ENCODE measurements at regions not wholly inside any gene's neighbourhood (a gene's known extent, or its start where the extent isn't known, plus 50 kb on each side); places are given as distances from the start of the nearest gene placed in this dataset.

GRCh38 chr6:91477688-91478087, 890.8 kb upstream of the MAP3K7 start:
- DNase-seq = no peak
- no peak overlapping the region for H3K4me3 ChIP-seq
- H3K9me3 ChIP-seq = no peaks in the 10 kb centered on the region
- intact Hi-C loops (cut with DNase I, micrococcal nuclease) = no loop called here
- TF ChIP-seq, protein P1, sequence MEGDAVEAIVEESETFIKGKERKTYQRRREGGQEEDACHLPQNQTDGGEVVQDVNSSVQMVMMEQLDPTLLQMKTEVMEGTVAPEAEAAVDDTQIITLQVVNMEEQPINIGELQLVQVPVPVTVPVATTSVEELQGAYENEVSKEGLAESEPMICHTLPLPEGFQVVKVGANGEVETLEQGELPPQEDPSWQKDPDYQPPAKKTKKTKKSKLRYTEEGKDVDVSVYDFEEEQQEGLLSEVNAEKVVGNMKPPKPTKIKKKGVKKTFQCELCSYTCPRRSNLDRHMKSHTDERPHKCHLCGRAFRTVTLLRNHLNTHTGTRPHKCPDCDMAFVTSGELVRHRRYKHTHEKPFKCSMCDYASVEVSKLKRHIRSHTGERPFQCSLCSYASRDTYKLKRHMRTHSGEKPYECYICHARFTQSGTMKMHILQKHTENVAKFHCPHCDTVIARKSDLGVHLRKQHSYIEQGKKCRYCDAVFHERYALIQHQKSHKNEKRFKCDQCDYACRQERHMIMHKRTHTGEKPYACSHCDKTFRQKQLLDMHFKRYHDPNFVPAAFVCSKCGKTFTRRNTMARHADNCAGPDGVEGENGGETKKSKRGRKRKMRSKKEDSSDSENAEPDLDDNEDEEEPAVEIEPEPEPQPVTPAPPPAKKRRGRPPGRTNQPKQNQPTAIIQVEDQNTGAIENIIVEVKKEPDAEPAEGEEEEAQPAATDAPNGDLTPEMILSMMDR (IDR thresholded peaks at IDR 0.05) = no peak
- ATAC-seq = no peak
- no peaks in the 10 kb centered on the region for H3K36me3 ChIP-seq (ENCODE audit: low read depth)
- H3K4me1 ChIP-seq (ENCODE audit: low read depth) = peaks cover 11% of the 10 kb centered on the region

DNA sequence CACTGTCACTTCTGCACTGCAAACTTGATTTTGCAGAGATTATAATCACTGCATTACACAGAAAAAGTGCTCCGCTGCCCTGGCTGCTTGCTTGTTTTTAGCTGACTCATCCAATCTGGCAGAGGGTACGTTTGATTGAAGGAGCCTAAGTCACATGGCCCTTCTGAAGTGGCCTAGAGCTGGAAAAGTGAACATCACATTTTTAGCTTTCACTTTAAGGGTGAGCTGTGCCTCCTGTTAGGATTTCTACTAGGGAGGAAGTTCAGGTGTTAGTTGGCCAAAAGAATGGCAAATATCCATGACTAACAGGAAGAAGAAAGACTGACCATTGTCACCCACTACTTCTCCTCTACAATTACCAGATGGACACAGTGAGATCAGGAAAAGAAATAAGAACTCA, 889.1 kb upstream of the MAP3K7 start:
- no peaks in the 10 kb centered on the region for H3K36me3 ChIP-seq (ENCODE audit: low read depth)
- ATAC-seq (peak; percentile 87), DNase-seq (peak in 1 of 3 donors; percentile 25)
- H3K9me3 ChIP-seq = no peaks in the 10 kb centered on the region
- intact Hi-C loops (cut with DNase I, micrococcal nuclease) = no loop called here
- TF ChIP-seq, protein P1 (IDR thresholded peaks at IDR 0.05) = no peak
- no peak overlapping the region for H3K4me3 ChIP-seq
- peaks cover 8% of the 10 kb centered on the region for H3K4me1 ChIP-seq (ENCODE audit: low read depth)

GRCh38 chr6:91465393-91465792, 878.5 kb upstream of the MAP3K7 start:
- Histone ChIP-seq H3K9me3 (no peaks in the 10 kb centered on the region), H3K4me1 (ENCODE audit: low read depth) (no peaks in the 10 kb centered on the region), H3K4me3 (no peak overlapping the region), H3K36me3 (ENCODE audit: low read depth) (no peaks in the 10 kb centered on the region)
- ATAC-seq (no peak), DNase-seq (no peak)
- TF ChIP-seq, protein P1 (IDR thresholded peaks at IDR 0.05) = no peak
- intact Hi-C loops (cut with DNase I, micrococcal nuclease) = no loop called here

- DNase-seq (no peak), ATAC-seq (no peak)
- Histone ChIP-seq H3K4me1 (ENCODE audit: low read depth) (no peaks in the 10 kb centered on the region), H3K36me3 (ENCODE audit: low read depth) (no peaks in the 10 kb centered on the region), H3K9me3 (no peaks in the 10 kb centered on the region), H3K4me3 (no peak overlapping the region)
- intact Hi-C loops (cut with DNase I, micrococcal nuclease) = no loop called here
- TF ChIP-seq, protein P1 (IDR thresholded peaks at IDR 0.05) = no peak
Observed at GRCh38 chr6:91464718-91465117, 877.8 kb upstream of the MAP3K7 start.

- intact Hi-C loops (cut with DNase I, micrococcal nuclease) = no loop called here
- H3K4me3 ChIP-seq = no peak overlapping the region
- H3K36me3 ChIP-seq (ENCODE audit: low read depth) = no peaks in the 10 kb centered on the region
- H3K4me1 ChIP-seq (ENCODE audit: low read depth) = no peaks in the 10 kb centered on the region
- TF ChIP-seq, protein P1 (IDR thresholded peaks at IDR 0.05) = no peak
- H3K9me3 ChIP-seq = no peaks in the 10 kb centered on the region
- DNase-seq (no peak), ATAC-seq (no peak)
Observed at GRCh38 chr6:91464201-91464600, 877.3 kb upstream of the MAP3K7 start.

DNA sequence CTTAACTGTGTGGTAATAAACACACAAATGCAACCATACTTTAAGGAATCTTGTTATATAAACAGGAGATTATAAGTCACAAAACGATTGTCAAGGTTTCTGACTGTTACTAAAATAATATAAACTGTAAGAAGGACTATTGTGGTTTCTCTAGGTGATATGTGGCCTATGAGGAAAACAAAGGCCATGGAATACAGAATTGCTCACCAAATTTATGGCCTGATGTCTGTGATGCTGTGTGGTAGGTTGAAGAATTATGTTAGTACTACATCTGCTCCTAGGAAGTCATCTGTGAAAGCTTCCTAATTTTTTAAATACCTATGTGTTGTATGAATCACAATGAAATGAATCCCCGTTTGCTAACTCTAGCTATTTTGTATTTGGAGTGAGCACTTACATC, 875.4 kb upstream of the MAP3K7 start:
- no peaks in the 10 kb centered on the region for H3K9me3 ChIP-seq
- no peaks in the 10 kb centered on the region for H3K4me1 ChIP-seq (ENCODE audit: low read depth)
- DNase-seq = no peak
- intact Hi-C loops (cut with DNase I, micrococcal nuclease) = no loop called here
- no peaks in the 10 kb centered on the region for H3K36me3 ChIP-seq (ENCODE audit: low read depth)
- H3K4me3 ChIP-seq = no peak overlapping the region
- ATAC-seq = no peak
- TF ChIP-seq, protein P1 (IDR thresholded peaks at IDR 0.05) = no peak
